ENCODE measurements at regions not wholly inside any gene's neighbourhood (a gene's known extent, or its start where the extent isn't known, plus 50 kb on each side); places are given as distances from the start of the nearest gene placed in this dataset.
"Not testable (repeated sequence)": the region's sequence is repeated elsewhere in the genome, so short reads cannot be mapped to it uniquely, and the experiment has no call there.

- no peak for DNase-seq
These were observed 1827.0 kb downstream of the C4orf33 start for GRCh38 chr4:130922955-130923354.

DNA sequence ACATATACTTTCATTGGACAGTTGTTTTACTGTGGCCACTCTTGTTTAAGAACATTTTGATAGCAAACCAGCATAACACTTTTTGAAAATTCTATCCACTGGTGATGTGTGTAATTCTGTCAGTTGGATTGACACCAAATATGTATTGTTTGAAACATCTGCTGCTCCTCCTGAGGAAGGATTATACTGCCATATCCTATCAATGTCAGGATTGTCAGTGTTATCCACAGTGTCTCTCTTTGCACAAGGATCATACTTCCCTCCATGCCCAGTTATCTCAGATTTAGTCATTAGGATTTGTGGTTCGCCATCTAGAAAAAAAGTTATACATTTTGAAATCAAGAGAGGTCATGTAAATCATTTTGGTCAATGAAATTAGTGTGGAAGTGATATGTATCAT, 1859.6 kb downstream of the C4orf33 start:
- DNase-seq = no peak

GRCh38 chr4:130985371-130985770, 1889.4 kb downstream of the C4orf33 start:
- DNase-seq = no peak

DNA sequence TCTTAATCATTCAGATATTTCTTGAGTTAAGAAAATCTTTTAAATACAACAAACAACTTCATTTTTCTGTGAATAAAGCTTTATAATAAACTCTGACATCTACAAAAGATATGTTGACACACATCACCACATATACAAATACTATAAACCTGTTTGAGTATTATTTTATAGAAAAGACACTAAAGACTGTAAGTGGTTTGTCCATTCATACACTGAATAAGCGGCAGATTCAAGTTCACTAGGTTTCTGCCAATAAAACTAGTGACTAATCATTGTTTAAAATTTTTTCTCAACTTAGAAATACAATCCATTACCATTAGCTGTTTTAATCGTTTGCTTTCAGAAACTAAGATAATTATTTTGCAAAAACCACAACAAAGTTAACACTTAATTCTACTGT, 1900.0 kb downstream of the C4orf33 start:
- DNase-seq = no peak

DNA sequence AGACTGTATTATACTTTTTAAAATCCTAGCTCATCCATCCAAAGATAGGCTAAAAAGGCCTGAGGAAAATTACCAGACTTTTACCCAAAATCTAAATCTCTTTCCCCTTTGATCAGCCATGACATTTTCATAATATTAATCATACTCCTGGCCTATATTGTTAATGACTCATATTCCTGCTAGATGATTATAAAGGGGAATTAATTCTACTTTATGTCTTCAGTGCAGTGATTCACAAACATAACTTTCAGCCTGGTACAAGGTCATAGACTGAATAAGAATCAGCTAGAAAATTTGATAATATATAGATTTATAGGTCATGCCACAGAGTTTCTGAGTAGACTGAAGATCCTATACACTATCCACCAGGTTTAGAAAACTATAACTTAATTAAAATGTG, 1905.4 kb downstream of the C4orf33 start:
- no peak for DNase-seq

DNA sequence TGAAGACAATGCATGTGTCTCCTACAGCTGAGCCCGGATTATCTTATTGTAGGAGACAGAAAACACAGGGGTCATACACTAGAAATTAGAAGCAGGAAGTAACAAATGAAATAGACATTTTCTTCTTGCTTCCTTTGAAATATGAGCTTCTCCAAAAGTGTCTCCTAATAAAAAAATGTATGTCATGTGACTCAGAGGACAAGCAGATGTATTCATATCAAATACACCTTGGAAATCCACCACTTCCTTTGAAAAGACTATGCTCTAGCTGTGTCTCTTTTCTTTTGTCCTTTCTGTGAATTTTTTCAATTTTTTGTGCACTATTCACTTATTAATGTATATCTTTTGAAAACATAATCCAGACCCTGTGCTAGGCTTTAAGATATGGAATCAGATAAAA, 1906.2 kb downstream of the C4orf33 start:
- DNase-seq = no peak

GRCh38 chr4:131006388-131006787, 1910.4 kb downstream of the C4orf33 start:
- no peak for DNase-seq

GRCh38 chr4:131011961-131012360, 1916.0 kb downstream of the C4orf33 start:
- not testable (repeated sequence) for DNase-seq

DNA sequence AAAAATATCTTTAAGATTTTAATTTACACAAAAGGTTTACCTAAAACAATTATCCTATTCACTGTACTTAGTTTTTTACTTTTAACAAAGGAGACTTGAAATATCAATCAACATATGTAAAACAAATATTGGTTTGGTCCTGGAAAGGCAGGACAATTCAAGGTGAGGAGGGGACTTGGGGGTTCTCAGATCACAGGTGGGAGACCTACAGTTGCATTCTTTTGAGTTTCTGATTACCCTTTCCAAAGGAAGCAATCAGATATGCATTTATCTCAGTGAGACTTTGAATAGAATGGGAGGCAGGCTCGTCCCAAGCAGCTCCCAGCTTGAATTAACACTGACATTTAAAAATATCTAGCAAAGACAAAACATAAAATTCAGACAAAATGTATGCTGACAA, 1917.3 kb downstream of the C4orf33 start:
- no peak for DNase-seq

DNA sequence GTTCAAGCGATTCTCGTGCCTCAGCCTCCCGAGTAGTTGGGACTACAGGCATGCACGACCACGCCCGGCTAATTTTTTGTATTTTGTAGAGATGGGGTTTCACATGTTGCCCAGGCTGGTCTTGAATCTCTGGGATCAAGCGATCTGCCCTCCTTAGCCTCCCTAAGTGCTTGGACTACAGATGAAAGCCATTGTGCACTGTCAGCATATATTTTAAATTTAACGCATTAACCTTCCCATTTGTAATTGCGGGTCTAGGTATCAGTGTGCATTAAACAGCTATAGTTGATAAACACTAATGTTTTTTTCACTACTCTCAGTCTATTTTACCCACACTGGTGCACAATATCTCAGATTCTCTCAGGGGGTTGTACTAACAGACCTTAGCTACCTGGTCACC, 1930.8 kb downstream of the C4orf33 start:
- DNase-seq = no peak

GRCh38 chr4:131044368-131044767, 1948.4 kb downstream of the C4orf33 start:
- DNase-seq = no peak

- no peak for DNase-seq
These were observed 1950.9 kb downstream of the C4orf33 start for GRCh38 chr4:131046821-131047220.

GRCh38 chr4:131052646-131053045, 1956.7 kb downstream of the C4orf33 start:
- no peak for DNase-seq

DNA sequence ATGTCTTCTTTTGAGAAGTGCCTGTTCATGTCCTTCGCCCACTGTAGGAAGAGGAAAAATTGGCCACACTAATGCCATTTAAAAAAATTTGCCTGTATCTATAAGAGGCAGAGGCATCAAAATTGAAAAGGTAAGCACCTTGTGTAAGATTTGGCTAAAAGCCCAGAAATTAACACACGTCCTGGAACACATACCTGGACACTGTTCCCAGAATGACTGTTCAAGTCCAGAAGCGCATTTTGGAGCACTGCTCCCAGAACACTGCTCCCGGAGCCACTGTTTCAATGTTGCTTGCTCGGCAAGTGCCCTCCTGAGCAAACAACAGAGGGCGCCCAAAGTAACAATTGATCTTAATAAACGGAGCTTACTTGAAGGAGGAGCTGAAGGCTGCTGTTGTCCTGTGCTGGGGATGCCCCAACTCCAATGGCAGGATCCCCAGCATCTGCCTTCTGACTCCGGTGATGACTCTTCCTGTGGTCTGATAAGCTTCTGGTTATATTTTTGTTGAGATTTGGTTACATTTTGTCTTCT, 1958.6 kb downstream of the C4orf33 start:
- DNase-seq = no peak

DNA sequence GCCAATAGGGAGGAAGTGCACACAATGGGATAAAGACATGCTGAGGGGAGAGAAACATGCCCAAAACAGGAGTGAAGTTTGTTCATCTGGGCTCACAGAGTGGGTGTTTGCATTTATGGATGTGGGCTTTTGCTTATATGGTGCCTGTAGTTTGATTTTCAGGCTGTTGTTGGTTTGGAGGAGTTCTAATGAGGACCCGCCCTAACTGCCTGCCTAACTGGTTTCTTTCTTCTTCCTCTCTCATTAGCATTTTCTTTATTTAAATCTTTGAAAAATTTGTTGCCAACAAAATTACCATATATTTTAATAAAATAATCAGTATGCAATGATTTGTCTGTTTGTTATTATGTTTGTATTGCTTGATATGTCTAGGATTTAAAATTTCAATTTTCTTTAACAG, 1965.8 kb downstream of the C4orf33 start:
- DNase-seq = no peak

DNA sequence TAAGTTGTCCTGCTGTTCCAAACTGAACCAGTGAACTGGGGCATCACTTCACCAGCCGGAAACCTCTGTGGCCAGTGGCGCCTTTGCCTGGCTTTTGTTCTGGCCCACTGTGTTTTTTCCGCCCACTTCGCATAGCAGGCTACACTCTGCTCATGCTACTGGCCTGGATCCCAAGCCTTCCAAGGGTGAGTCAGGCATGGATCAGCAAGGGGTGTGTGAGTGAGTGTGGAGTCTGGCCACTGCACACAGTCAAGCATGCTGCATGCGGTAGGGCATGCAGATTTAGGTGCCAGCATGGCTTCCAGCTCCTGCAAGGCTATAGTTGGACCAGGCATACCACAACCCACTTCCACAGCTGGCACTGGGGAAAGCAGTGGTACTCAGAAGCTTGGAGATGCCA, 1967.9 kb downstream of the C4orf33 start:
- DNase-seq = no peak

DNA sequence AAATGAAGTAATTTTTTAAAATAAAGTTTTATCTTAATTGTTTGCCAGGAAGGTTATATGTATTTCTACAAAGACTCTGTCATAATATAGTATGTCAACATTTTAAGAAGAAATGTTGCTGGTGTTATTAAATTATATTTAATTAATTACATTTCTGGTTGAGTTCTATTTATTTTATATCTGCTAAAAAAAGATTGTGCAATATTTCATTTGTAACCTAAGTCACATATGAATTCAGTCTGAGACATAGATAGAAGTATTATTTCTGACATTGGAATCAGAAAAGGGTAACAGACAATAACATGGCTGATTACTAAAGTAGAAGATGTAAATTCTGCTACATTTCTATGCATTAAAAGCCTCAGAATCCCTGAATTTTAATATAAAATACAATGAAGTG, 1985.1 kb downstream of the C4orf33 start:
- DNase-seq = no peak

DNA sequence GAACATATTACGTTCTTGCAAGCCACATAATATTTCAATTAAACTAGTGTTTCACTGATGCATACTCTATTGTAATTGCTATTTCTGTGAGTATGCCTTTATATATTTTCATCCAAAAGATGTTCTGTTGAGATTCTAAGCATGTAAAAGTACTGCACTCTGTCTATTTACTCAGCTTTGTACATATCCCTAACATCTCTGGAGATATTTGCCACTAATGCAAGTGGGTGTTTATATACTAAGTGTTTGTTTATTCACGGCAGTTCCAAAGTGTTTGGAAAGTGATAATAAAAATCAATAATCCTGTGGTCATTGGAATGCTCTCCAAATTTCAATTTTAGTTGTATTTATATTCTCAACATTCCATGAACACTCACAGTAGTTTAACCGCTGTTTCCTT, 1989.0 kb downstream of the C4orf33 start:
- no peak for DNase-seq

DNA sequence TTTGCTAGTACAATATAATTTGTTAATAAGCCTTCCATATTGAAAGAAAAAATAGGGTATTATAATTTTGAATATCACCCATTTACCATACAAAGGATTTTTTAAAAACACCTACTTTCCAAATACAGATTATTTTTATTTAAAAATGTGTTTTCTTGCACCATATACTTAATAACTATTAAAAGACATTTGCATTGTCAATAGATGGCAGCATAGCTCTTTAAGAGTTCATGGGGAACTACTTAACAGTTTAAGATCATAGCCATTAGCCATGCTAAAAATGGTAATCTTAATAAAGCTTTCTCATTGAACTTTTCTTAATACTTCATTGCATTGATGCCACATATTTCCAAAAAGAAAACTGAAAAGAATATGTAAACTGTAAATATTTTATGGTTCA, 1995.9 kb downstream of the C4orf33 start:
- DNase-seq = no peak

DNA sequence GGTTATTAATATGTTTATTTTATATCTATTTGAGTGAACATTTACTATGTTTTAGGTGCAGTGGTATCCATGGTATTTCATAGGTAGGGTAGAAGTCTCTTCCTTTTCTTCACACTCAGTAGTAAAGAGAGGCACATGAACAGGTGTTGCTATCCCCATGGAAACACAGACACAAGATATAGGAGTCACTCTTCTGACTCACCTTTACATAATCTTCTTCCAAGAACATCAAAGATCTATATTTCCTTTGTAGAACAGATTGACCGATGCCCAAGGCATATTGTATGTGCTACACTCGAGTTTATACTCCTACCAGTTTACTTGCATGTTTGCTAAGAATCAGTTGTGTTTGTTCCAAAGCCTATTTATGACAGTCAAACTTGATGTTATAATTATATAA, 1997.4 kb downstream of the C4orf33 start:
- DNase-seq = no peak

DNA sequence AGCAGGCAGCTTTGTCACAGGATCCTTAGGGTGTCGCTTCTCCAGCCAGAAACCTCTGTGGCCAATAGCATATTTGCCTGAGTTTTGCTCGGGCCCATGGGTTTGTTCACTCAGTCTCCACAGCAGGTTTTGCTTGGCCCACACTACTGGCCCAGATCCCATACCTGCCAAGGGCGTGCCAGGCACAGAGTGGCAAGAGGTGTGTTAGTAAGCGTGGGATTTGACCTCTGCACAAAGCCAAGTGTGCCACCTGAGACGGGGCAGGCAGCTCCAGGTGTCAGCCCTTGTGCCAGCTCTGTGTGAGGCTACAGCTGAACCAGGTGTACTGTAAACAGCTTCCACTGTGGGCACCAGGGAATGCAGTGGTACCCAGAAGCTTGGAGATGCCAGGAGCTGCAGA, 2003.0 kb downstream of the C4orf33 start:
- DNase-seq = no peak

DNA sequence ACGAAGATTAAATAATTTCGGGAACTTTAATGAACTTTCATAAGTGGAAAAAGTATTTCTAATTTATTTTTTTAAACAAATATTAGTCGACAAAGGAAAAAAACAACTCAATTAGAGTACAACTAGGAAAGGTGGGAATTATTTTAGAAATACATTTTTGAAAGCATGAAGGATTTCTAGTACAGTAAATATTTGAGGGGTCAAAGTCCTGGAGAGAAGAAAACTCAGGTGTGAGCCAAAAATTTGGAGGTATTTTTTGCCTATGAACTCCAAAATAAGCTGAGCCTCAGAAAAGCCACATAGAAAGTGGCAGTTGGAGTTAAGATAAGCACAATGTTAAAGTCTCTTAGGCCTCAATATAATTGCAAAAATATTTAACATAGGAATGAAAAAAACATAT, 2017.3 kb downstream of the C4orf33 start:
- DNase-seq = no peak

DNA sequence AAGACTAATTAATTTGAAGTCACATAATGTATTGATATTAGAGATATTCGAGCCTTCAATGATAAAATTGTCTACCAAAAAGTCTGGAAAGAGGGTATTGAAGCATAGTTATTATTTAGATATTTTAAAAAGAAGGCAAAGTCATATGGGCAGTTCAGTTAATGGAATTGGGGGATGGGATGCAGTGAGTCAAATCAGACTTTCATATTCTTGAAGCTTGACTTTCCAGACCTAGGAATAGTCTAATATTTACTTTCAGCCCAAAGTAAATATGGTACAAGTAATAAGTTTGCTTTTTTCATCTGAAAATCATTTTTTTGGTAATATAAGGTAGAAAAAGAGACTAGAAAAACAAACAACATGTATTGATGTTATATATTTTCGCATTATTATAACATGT, 2017.8 kb downstream of the C4orf33 start:
- DNase-seq = no peak

GRCh38 chr4:131119661-131120060, 2023.7 kb downstream of the C4orf33 start:
- DNase-seq = no peak

DNA sequence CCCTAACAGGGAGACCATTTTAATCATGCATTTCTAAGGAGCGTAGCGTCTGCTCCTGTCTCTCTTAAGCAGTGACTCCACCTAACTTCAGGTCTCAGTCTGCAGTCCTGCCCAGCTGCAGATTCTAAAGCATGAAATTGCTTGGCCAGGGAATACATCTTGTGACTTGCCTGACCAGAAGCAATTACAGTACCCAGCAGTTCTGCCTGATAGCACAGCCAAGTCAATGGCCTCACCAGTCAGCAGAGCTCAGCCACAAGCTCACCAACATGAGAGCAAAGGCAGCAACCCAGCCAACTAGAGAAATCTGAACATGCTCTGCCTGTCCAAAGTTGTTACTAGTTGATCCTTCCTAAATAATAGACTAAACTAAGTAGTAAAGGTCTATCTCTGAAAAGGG, 2011.9 kb upstream of the PCDH10 start:
- DNase-seq = no peak

GRCh38 chr4:131159261-131159660, 1989.8 kb upstream of the PCDH10 start:
- DNase-seq = no peak

Measured in activated CD4-positive, alpha-beta T cell treated with anti-CD3 and anti-CD28 coated beads, Interleukin-2, amount 50 U/mL, for 16 hours (primary cell).